Central memory CD8-positive, alpha-beta T cell (primary cell): ENCODE measurements at regions not wholly inside any gene's neighbourhood (a gene's known extent, or its start where the extent isn't known, plus 50 kb on each side); places are given as distances from the start of the nearest gene placed in this dataset.

Experiments
- ATAC-seq: fragments of 150-1000 bp; cut with Tn5 transposase; replicated peaks from 2 replicates; pipeline ENCODE4 v1.10.0; 2022; ENCODE audit warnings: mild to moderate bottlenecking, moderate FRiP score, moderate number of reproducible peaks; ENCODE audit not compliant: poor library complexity, severe bottlenecking; ENCODE audit errors: extremely low read depth
- DNase-seq, 2 donors: peaks; one replicate each; pipeline ENCODE4 v3.0.0; 2021; ENCODE audit warnings: low spot score in 2 of 2
- H3K27ac Mint-ChIP-seq: one replicate; pipeline ENCODE4 v1.8.0; 2022; ENCODE audit warnings: low read depth, mild to moderate bottlenecking, moderate library complexity, mixed read lengths
- H3K27me3 Mint-ChIP-seq: one replicate; pipeline ENCODE4 v1.8.0; 2022; ENCODE audit warnings: mixed read lengths
- H3K36me3 Mint-ChIP-seq: one replicate; pipeline ENCODE4 v1.8.0; 2022; ENCODE audit warnings: mild to moderate bottlenecking, moderate library complexity, mixed read lengths; ENCODE audit not compliant: insufficient read depth
- H3K4me1 Mint-ChIP-seq: one replicate; pipeline ENCODE4 v1.8.0; 2022; ENCODE audit warnings: mixed read lengths
- H3K4me3 Mint-ChIP-seq: one replicate; pipeline ENCODE4 v1.8.0; 2022; ENCODE audit warnings: mild to moderate bottlenecking, moderate library complexity, mixed read lengths
- H3K9me3 Mint-ChIP-seq: one replicate; pipeline ENCODE4 v1.8.0; 2022; ENCODE audit warnings: mixed read lengths

GRCh38 chr4:159489646-159490045 is 386.8 kb downstream of the RAPGEF2 start:
- H3K36me3 Mint-ChIP-seq: no peaks in the 10 kb centered on the region
- no peak for ATAC-seq
- H3K4me3 Mint-ChIP-seq: no peak overlapping the region
- H3K27ac Mint-ChIP-seq: no peak overlapping the region
- peaks cover 21% of the 10 kb centered on the region for H3K27me3 Mint-ChIP-seq
- no peaks in the 10 kb centered on the region for H3K4me1 Mint-ChIP-seq
- peaks cover 5% of the 10 kb centered on the region for H3K9me3 Mint-ChIP-seq
- no peak for DNase-seq

DNA sequence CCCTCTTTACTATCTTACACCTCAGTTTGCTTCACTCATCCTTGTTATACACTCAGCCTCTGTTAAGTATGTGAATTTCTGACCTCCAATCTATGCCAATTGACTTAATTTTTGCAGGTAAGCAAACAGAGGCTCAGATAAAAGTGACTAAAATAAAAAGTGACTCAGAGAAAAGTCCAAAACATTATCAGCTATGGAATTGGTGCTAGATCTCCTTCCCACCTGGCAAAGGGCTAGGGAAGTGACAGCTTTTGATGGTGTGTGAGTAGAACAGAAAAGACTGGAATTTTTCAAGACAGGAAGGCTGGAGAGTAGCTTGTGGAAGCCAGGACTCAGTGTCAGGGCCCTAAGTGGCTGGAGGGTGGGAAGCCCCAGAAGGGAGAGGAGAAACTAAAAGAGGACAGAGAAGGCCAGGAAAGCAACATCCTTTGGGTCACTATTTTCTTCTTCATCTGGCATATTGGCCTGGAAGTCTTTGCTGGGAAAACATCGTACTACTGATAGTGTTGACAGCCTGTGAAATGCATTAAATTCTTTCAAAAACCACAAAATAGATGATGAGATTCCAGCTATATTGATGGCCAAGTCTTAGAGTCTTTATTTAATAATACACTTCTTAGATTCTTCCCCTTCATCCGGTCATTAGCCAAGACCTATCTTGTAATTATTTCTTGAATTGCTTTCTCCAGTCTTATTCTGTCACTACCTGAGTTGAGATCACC is 392.8 kb downstream of the RAPGEF2 start:
- no peak overlapping the region for H3K27ac Mint-ChIP-seq
- H3K27me3 Mint-ChIP-seq: no peaks in the 10 kb centered on the region
- no peaks in the 10 kb centered on the region for H3K36me3 Mint-ChIP-seq
- H3K9me3 Mint-ChIP-seq: peaks cover 5% of the 10 kb centered on the region
- no peaks in the 10 kb centered on the region for H3K4me1 Mint-ChIP-seq
- ATAC-seq (no peak), DNase-seq (no peak)
- no peak overlapping the region for H3K4me3 Mint-ChIP-seq

DNA sequence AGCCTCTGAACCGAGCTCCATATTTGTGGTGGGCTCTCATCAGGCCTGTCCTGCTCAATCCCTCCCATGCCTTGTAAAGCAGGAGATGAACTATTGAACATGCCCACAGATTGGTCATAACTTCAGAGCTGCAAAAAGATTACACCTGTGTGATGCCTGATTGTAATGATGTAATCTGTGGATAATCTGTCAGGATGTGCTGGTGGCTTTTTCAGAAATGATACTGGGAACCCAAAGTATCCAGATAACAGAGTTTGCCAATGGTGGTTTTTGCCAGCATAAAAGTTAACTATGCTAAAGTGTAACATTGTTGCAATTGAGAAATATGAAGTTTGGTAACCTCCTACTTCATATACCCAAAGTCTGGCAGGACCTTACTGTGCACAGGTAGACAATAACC is 393.4 kb downstream of the RAPGEF2 start:
- no peaks in the 10 kb centered on the region for H3K27me3 Mint-ChIP-seq

DNA sequence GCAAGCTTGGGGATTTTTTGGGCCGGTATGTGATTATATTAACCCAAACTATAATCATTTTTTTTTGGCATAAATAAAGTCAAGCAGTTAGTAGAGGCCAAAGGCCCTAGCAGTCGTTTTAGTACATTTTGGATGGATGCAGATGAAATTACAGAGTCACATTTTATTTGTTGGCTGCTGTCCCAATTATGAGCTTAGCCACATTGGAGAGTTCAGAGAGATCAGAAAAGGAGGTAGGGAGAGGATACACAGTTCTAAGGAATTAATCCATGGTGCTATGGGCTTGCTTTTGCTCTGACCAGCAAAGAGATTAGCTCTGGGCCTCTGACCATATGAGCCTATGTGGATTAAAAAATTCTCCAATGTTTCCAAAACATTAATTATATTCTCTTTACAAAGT is 395.1 kb downstream of the RAPGEF2 start:
- DNase-seq (no peak), ATAC-seq (no peak)
- no peak overlapping the region for H3K4me3 Mint-ChIP-seq
- H3K4me1 Mint-ChIP-seq: no peaks in the 10 kb centered on the region
- no peak overlapping the region for H3K27ac Mint-ChIP-seq
- H3K27me3 Mint-ChIP-seq: no peaks in the 10 kb centered on the region
- H3K36me3 Mint-ChIP-seq: no peaks in the 10 kb centered on the region
- H3K9me3 Mint-ChIP-seq: peaks cover 5% of the 10 kb centered on the region

More for the DNA sequence above, 393.4 kb downstream of the RAPGEF2 start:
- ATAC-seq: no peak
- H3K4me1 Mint-ChIP-seq: no peaks in the 10 kb centered on the region
- no peaks in the 10 kb centered on the region for H3K36me3 Mint-ChIP-seq
- H3K9me3 Mint-ChIP-seq: peaks cover 3% of the 10 kb centered on the region
- DNase-seq: no peak
- H3K27ac Mint-ChIP-seq: no peak overlapping the region
- H3K4me3 Mint-ChIP-seq: no peak overlapping the region

DNA sequence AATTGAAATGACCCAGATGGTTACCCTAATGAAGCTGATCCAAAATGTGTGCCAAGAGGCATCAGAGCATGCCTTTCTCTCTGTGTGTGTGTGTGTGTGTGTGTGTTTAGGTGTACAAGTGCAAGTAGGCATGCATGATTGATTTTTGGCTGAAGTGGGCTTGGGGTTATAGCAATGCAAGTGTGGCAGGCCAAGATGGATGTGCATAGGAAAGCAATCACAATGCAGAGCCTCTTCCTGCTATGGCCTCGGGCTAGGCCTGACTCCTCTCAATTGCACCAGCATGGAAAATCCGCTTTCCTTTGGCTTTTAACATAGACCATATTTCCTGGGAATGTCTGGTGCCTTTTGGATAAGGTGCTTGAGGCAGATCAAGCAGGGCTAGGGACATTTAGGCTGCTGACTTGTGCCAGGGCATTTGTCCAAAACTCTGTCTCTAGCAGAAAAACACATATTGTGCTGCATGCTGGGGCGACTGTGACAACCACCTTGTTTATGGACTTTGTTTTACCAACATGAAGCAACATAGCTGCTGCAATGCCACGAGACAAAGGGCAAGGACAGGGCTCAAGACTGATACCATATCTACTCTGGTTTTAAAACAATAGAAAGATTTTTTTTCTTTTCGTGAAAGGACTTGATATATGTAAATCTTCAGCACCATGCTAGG is 395.7 kb downstream of the RAPGEF2 start:
- H3K36me3 Mint-ChIP-seq: no peaks in the 10 kb centered on the region
- no peaks in the 10 kb centered on the region for H3K4me1 Mint-ChIP-seq
- H3K27ac Mint-ChIP-seq: no peak overlapping the region
- no peak for DNase-seq
- H3K27me3 Mint-ChIP-seq: no peaks in the 10 kb centered on the region
- ATAC-seq: no peak
- H3K9me3 Mint-ChIP-seq: peaks cover 5% of the 10 kb centered on the region
- H3K4me3 Mint-ChIP-seq: no peak overlapping the region

- ATAC-seq (no peak), DNase-seq (no peak)
- Mint-ChIP-seq H3K27ac (no peak overlapping the region), H3K4me1 (no peaks in the 10 kb centered on the region), H3K27me3 (peaks cover 19% of the 10 kb centered on the region), H3K9me3 (peaks cover 5% of the 10 kb centered on the region), H3K36me3 (no peaks in the 10 kb centered on the region), H3K4me3 (no peak overlapping the region)
These were observed 398.0 kb downstream of the RAPGEF2 start for GRCh38 chr4:159500861-159501260.

DNA sequence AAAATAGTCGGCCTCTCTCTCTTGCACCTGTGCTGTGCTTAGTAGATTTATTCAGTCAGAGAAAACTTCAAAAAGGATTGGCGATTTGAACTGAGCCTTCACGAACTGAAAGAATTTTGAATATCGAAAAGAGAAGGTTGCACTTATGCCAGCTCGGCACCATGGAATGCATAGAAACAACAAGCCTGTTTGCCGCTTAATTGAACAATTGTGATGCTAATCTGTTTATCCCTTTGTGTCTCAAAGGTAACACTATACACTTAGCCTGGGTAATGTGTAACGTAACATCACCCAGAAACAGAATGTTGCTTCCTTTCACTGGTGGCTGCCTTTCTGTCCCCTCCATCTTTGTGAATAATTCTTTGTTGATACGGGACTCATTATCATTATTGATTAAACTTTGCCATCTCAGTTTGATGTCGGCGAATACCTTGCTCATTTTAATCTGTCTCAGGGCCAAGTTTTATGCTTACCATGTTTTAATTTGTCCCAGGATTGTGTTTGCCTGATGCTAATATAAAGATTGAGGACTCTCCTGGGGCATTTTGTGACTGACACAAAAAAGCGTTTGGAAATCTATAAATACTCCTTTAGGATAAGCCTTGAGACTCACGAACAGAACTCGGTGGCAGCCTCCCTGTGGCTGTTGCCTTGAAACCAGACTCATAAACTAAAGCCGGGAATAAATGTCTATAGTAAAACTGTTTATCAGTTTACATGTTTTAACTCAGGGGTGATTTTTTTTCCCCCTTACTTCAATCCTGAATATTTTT is 400.5 kb downstream of the RAPGEF2 start:
- H3K36me3 Mint-ChIP-seq: no peaks in the 10 kb centered on the region
- no peak for ATAC-seq
- H3K4me3 Mint-ChIP-seq: no peak overlapping the region
- no peak overlapping the region for H3K27ac Mint-ChIP-seq
- peaks cover 27% of the 10 kb centered on the region for H3K27me3 Mint-ChIP-seq
- DNase-seq: no peak
- H3K9me3 Mint-ChIP-seq: peaks cover 5% of the 10 kb centered on the region
- no peaks in the 10 kb centered on the region for H3K4me1 Mint-ChIP-seq

DNA sequence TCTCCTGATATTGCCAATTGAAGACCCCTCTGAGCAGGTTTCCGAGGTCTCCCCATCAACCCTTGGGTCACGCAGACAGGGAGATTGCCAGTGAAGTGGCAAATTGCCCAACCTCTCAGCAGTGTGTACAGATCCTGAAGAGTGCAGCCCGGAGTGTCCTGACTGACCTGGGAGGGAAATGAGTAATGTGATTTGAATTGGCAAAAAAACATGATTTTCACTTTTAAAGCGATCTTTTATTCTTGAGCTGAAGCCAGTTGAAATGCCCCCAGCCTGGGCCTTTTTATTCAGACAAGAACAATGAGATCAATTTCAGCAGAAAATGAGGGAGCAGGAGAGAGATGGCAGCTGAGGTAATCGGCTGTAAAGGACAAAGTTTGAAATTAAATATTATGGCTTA is 401.8 kb downstream of the RAPGEF2 start:
- Mint-ChIP-seq H3K27ac (no peak overlapping the region), H3K27me3 (peaks cover 27% of the 10 kb centered on the region), H3K9me3 (peaks cover 5% of the 10 kb centered on the region), H3K36me3 (no peaks in the 10 kb centered on the region), H3K4me3 (no peak overlapping the region), H3K4me1 (no peaks in the 10 kb centered on the region)
- ATAC-seq: no peak
- DNase-seq: no peak

DNA sequence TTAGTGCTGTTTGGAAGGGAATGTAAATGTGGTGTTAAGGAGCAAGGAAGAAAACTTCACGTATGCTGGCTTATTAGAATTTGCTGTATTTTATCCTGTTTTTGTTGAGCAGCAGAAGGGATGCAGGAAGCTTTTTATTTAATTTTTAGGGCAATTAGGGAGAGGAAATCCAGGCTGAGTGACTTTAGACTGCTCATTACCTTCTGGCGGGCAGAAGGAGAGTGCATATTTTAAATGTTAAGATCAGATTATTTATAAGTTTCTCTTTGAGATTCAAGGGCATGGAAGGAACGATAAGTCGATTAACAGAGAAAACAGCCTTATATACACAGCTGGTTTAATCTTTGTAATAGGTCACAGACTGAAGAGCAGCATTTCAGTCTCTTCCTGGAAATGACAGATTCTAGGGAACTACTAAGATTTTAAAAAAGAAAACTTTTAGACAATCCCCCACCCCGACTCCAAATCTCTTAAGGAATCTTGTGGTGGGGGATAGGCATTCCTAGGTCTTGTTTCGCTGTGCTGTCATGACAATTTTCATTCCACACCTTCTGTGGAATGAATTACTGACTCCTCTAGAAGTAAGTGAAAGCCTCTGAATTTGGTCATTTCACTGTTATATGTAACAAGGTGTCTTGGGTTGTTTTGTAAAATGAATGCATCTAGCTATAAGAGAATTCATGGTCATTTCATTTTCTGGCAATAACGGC is 402.5 kb downstream of the RAPGEF2 start:
- Mint-ChIP-seq H3K4me1 (no peaks in the 10 kb centered on the region), H3K36me3 (no peaks in the 10 kb centered on the region), H3K27ac (no peak overlapping the region), H3K27me3 (peaks cover 27% of the 10 kb centered on the region), H3K9me3 (peaks cover 5% of the 10 kb centered on the region), H3K4me3 (no peak overlapping the region)
- ATAC-seq: no peak
- DNase-seq: no peak

DNA sequence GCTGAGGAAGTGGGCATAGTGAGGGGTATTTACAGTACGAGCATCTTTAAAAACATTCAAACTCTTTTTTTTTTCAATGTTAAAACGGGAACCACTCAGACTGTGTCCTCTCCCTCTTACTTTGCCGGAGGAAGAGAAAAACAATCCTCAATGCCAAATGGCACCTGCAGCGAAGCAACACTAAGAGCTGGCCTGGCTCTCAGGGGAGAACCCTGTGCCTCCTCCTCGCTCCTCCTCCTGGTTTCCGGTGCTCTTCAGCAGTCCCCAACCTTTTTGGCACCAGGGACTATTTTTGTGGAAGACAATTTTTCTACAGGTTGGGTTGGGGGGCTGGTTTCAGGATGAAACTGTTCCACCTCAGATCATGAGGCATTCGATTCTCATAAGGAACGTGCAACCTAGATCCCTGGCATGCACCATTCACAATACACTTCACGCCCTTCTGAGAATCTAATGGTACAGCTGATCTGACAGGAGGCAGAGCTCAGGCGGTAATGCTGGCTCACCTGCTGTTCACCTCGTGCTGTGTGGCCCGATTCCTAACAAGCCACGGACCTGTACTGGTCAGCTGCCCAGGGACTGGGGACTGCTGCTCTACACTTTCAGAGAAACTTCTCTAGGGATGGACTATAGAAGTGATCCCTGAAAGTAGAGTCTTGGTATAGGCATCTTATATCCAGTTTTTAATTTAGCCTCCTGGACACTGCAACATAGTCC is 404.1 kb downstream of the RAPGEF2 start:
- DNase-seq (no peak), ATAC-seq (no peak)
- Mint-ChIP-seq H3K36me3 (no peaks in the 10 kb centered on the region), H3K4me3 (no peak overlapping the region), H3K9me3 (peaks cover 5% of the 10 kb centered on the region), H3K27me3 (peaks cover 27% of the 10 kb centered on the region), H3K4me1 (no peaks in the 10 kb centered on the region), H3K27ac (no peak overlapping the region)

- no peak overlapping the region for H3K4me3 Mint-ChIP-seq
- no peaks in the 10 kb centered on the region for H3K36me3 Mint-ChIP-seq
- H3K4me1 Mint-ChIP-seq: no peaks in the 10 kb centered on the region
- H3K9me3 Mint-ChIP-seq: peaks cover 7% of the 10 kb centered on the region
- DNase-seq (no peak), ATAC-seq (no peak)
- H3K27ac Mint-ChIP-seq: no peak overlapping the region
- H3K27me3 Mint-ChIP-seq: peaks cover 23% of the 10 kb centered on the region
These were observed 406.1 kb downstream of the RAPGEF2 start for GRCh38 chr4:159508917-159509500.

GRCh38 chr4:159512348-159512747 is 409.5 kb downstream of the RAPGEF2 start:
- Mint-ChIP-seq H3K4me1 (no peaks in the 10 kb centered on the region), H3K36me3 (peaks cover 2% of the 10 kb centered on the region), H3K27ac (no peak overlapping the region), H3K9me3 (peaks cover 16% of the 10 kb centered on the region), H3K27me3 (peaks cover 13% of the 10 kb centered on the region), H3K4me3 (no peak overlapping the region)
- DNase-seq (no peak), ATAC-seq (no peak)
